WI38 (cell line): ENCODE measurements at regions not wholly inside any gene's neighbourhood (a gene's known extent, or its start where the extent isn't known, plus 50 kb on each side); places are given as distances from the start of the nearest gene placed in this dataset.

Experiments
- H3K4me3 ChIP-seq: 2 replicates; pipeline ENCODE4 v1.5.1; 2011; ENCODE audit warnings: low read depth, mild to moderate bottlenecking, control low read depth, low read length
- TF ChIP-seq, protein P1 (sequence below): IDR thresholded peaks from 2 replicates; pipeline ENCODE4 v1.5.1; 2012; ENCODE audit warnings: low read depth, mild to moderate bottlenecking, control low read depth, low read length

DNA sequence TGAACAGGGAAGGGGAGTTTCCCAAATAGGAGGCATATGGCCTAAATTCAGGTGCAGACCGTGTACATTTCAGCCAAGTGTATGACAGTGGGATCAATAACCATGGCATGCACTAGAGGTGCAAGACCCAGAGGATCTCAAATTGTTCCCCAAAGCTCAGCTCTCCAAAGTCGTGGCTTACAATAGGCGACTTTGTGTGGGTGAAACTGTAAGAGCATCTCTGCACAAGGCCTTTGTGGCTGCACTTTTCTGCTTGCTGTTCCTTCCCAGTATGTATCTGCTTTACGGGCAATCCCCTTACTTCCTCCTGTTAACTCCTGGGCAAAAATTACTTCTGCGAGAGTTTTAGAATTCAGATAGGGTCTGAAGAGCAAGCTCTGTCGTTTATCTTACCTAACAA is 518.3 kb upstream of the ZFP42 start:
- no peak overlapping the region for H3K4me3 ChIP-seq
- TF ChIP-seq, protein P1, sequence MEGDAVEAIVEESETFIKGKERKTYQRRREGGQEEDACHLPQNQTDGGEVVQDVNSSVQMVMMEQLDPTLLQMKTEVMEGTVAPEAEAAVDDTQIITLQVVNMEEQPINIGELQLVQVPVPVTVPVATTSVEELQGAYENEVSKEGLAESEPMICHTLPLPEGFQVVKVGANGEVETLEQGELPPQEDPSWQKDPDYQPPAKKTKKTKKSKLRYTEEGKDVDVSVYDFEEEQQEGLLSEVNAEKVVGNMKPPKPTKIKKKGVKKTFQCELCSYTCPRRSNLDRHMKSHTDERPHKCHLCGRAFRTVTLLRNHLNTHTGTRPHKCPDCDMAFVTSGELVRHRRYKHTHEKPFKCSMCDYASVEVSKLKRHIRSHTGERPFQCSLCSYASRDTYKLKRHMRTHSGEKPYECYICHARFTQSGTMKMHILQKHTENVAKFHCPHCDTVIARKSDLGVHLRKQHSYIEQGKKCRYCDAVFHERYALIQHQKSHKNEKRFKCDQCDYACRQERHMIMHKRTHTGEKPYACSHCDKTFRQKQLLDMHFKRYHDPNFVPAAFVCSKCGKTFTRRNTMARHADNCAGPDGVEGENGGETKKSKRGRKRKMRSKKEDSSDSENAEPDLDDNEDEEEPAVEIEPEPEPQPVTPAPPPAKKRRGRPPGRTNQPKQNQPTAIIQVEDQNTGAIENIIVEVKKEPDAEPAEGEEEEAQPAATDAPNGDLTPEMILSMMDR = no peak

DNA sequence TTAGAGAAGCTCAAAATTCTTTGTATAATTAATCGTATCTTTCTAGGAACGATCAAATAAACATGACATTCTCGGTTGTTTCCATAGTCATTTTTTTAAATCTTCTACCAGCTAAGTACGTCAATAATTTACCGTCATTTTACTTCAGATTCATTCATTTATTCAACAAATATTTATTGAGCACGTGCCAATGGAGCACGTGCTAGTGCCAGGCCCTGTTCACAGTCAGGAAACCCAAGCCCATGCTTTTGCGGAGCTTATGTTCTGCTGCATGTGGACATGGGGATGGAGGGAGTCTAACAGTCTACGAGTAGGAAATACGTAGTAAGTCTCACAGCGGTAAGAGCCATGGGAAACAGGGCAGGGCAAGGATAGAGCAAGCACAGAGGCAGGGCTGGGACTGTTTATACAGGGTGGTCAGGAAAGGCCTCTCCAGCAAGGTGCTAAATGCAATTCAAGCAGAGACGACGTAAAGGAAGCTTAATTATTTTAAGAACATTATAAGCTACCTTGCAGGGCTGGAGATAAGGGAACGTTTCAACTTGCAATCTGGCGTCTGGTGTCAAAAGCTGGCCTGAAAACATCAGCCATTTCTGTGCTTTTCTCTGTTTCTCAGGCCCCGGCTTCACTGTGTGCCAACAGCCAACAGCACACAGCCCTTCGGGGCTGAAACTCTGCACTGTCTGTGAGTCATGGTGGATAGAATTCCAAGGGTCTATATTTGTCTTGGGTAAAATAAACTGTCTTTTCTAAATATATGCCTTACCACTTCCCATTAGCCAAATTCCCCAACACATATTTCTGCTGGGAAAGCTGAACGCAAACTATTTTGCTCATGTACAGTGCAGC is 517.1 kb upstream of the ZFP42 start:
- H3K4me3 ChIP-seq = peak overlapping the region; percentile 33
- TF ChIP-seq, protein P1 = no peak

DNA sequence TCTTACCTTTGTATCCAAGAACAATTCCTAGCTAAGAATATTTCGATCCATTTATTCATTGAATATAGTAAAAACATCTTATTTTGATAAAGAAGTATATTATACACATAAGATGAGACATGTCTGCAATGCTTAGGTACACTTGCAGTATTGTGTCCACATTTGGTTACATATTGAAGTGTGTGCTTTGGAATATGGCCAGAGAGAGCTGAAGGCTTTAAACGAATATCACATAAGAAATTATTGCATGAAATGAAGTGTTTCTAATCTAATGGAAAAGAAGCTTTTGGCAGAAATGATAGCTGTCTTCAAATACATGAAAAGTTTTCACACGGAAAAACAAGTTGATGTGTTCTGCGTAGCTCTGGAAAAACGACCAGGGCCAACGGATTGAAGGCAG is 516.1 kb upstream of the ZFP42 start:
- H3K4me3 ChIP-seq = no peak overlapping the region; the same call in 1 of the 2 replicates
- TF ChIP-seq, protein P1 = no peak

DNA sequence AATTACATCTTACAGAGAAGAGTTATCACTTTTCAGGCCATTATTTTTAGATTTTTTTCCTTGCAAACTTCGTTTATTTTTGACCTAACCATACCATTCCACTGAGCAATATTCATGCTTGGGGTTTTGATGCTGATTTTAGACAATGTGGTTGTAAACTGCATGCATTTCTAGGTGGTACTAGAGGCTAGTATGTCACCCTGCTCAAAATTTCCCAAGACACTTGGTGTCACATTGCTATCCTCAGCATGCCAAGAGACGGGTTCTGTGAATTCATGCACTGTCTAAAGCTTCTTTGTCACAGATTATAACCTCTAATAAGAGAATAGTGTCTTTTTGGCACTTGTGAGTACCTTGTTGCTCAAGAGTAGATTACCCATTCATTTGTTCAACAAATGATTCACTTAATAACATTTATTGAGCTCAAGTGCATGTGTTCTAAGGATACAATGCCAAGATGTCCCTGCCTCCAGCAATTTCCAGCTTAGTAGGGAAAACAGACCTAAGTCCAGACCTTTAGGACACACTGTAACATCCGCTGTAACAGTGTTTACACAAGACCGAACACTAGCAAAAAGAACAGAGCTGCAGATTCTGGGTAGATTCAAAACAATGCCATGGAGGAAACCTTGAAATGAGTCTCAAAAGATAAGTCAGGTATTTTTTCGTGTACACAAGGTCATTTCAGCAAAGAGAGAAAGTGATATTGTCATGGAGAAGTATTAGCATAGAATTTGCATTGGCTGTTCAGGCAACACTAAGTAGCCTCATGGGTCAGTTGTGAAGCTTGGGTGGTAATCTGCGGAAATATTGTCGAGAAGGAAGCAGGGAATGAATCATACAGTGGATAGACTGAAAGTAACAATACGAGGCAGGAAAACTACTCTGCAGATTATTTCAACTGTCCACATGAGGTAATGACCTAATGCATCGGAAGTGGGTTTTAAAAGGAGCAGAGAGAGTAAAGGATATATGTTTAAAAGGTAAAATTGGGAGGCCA is 515.1 kb upstream of the ZFP42 start:
- TF ChIP-seq, protein P1 = no peak
- H3K4me3 ChIP-seq = no peak overlapping the region

DNA sequence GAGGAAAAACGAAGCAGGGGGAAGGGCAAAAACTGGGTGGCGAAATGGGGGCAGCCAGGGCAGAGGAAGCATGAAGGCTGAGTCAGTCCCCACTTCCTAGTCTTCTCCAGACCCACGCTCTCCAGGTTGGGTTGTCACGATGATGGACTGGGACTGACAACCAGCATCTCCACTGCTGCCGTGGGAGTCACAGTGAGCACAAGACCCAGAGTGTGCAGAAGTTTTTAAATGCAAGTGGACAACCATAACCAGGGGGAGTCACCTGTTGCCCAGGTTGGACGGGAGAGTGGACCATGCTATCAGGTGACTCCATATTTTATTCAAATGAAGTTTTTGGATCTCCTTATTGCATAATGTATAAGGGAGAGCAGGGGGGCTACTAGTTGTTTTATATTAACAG is 511.4 kb upstream of the ZFP42 start:
- TF ChIP-seq, protein P1 = no peak
- H3K4me3 ChIP-seq = no peak overlapping the region

DNA sequence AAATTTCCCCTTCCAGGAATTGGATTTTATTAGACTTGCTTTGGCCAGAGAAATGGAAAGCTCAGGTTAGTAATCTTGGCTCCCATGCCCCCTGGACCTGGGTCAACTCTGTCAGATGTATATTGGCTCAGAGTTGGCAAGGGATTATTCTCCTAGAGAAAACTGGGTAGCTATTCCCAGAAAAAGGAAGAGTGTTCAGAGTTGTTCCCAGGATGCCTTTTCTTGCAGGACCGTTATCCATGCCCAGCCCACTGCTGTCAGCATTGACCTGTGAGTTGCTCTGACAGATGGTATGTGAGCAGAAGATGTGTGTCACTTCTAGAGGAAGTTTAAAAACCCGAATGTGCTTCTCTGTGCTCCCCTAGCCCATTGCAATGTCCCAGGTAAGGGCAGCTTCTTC is 509.9 kb upstream of the ZFP42 start:
- H3K4me3 ChIP-seq = no peak overlapping the region
- TF ChIP-seq, protein P1 = no peak
